K562 (cell line): ENCODE measurements at regions not wholly inside any gene's neighbourhood (a gene's known extent, or its start where the extent isn't known, plus 50 kb on each side); places are given as distances from the start of the nearest gene placed in this dataset.

Experiments used
- ATAC-seq: fragments of 200-7000 bp; cut with Tn5 transposase; 3 replicates; pipeline ENCODE4 v1.9.1; 2020; ENCODE audit warnings: moderate library complexity
- BruUV-seq: library from RNA; stranded (reverse); fragments of 400-500 nt; replicated peaks from 2 replicates; lab custom pipeline; 2021; lab: Mats Ljungman, UMichigan
- CTCF ChIA-PET: fragments of 300-600 bp; formaldehyde crosslinking; extraction: SDS; loops from one replicate; lab custom pipeline; 2021; ENCODE audit warnings: low intra/inter-chr PET ratio; lab: Yijun Ruan, JAX
- POLR2A ChIA-PET: fragments of 300-600, 350-650 bp; sonication (Branson Sonifier 250); formaldehyde crosslinking; extraction: SDS; loops from one replicate; lab custom pipeline; 2021; ENCODE audit warnings: antibody characterized with exemption, inconsistent platforms; lab: Yijun Ruan, JAX
- DNase-seq, 4 experiments: peaks; one replicate each; pipeline versions ENCODE4 v3.0.0 to v3.0.0-alpha.2; 2011 to 2018; ENCODE audit warnings: low spot score in 3 of 4, mixed read lengths in 3 of 4; ENCODE audit errors: extremely low read depth in 1 of 4
- FAIRE-seq: peaks from 2 replicates; lab custom pipeline; 2011; peaks lifted over from hg19 to GRCh38; lab: Jason Lieb, UNC
- H2AFZ ChIP-seq: 2 replicates; pipeline ENCODE4 v1.6.0; 2011; ENCODE audit warnings: low read depth, low read length, control low read depth, inconsistent platforms
- H3K27ac ChIP-seq: fragments of 200-600 bp; 3 replicates; pipeline ENCODE4 v1.8.0; 2011; ENCODE audit warnings: low read depth, mild to moderate bottlenecking, control low read depth, inconsistent platforms, low read length, moderate library complexity, mixed read lengths; ENCODE audit errors: extremely low read depth
- H3K27me3 ChIP-seq, 2 experiments: fragments of 300-600 bp in 1 of 2; 2 replicates in 1 of 2; 3 replicates in 1 of 2; pipeline versions ENCODE4 v1.6.0 to v1.8.0; 2011; ENCODE audit warnings: inconsistent platforms in 2 of 2, low read length in 2 of 2, mild to moderate bottlenecking in 1 of 2, mixed read lengths in 1 of 2, moderate library complexity in 1 of 2; ENCODE audit not compliant: control insufficient read depth in 2 of 2, insufficient read depth in 2 of 2
- H3K36me3 ChIP-seq: fragments of 300-600 bp; 3 replicates; pipeline ENCODE4 v1.8.0; 2011; ENCODE audit warnings: mild to moderate bottlenecking, low read length, inconsistent platforms; ENCODE audit not compliant: control insufficient read depth, insufficient read depth
- H3K4me1 ChIP-seq, 2 experiments: fragments of 200-600 bp in 1 of 2; replicated peaks in 1 of 2; 2 replicates in 1 of 2; 3 replicates in 1 of 2; pipeline versions ENCODE4 v1.5.1 to v1.8.0; 2011; ENCODE audit warnings: inconsistent platforms in 2 of 2, low read length in 2 of 2, mild to moderate bottlenecking in 1 of 2, mixed read lengths in 1 of 2, moderate library complexity in 1 of 2; ENCODE audit not compliant: control insufficient read depth in 2 of 2, insufficient read depth in 2 of 2
- H3K4me2 ChIP-seq: 2 replicates; pipeline ENCODE4 v1.6.1; 2011; ENCODE audit warnings: low read length, control low read depth, inconsistent platforms, mixed read lengths; ENCODE audit not compliant: insufficient read depth
- H3K4me3 ChIP-seq: fragments of 200-600 bp; sonication (generic), shearing (Covaris generic); 2 replicates; pipeline ENCODE4 v1.5.1; 2016; ENCODE audit warnings: control low read depth, inconsistent platforms
- H3K79me2 ChIP-seq: fragments of 200-600 bp; 3 replicates; pipeline ENCODE4 v1.8.0; 2011; ENCODE audit warnings: low read length, inconsistent platforms; ENCODE audit not compliant: control insufficient read depth, insufficient read depth
- H3K9ac ChIP-seq, 2 experiments: 2 replicates each; pipeline versions ENCODE4 v1.6.0 to v1.6.1; 2011; ENCODE audit warnings: low read depth in 2 of 2, low read length in 2 of 2, control low read depth in 1 of 2, inconsistent platforms in 1 of 2, mild to moderate bottlenecking in 1 of 2, mixed read lengths in 1 of 2; ENCODE audit not compliant: insufficient read depth in 1 of 2
- H3K9me1 ChIP-seq: one replicate; pipeline ENCODE4 v1.6.0; 2011; ENCODE audit warnings: inconsistent platforms, mild to moderate bottlenecking, low read length, moderate library complexity; ENCODE audit not compliant: control insufficient read depth, insufficient read depth
- H3K9me3 ChIP-seq: replicated peaks from 2 replicates; pipeline ENCODE4 v1.5.1; 2011; ENCODE audit warnings: low read depth, low read length, inconsistent platforms; ENCODE audit not compliant: control insufficient read depth, insufficient read depth
- H4K20me1 ChIP-seq: replicated peaks from 2 replicates; pipeline ENCODE4 v1.6.1; 2011; ENCODE audit warnings: low read length, inconsistent platforms, mixed read lengths; ENCODE audit not compliant: control insufficient read depth, insufficient read depth
- BRD4 ChIP-seq: fragments of 200-600 bp; sonication (generic); IDR thresholded peaks from 2 replicates; pipeline ENCODE4 v1.6.1; 2017; ENCODE audit warnings: inconsistent platforms
- C11orf30 ChIP-seq: fragments of 450-650 bp; IDR thresholded peaks from 2 replicates; pipeline ENCODE4 v1.6.1; 2016; ENCODE audit warnings: low read depth, mild to moderate bottlenecking
- HNRNPH1 ChIP-seq: fragments of 200-400 bp; formaldehyde crosslinking; optimal IDR thresholded peaks from 2 replicates; pipeline ENCODE3; 2017; ENCODE audit warnings: low read depth, mild to moderate bottlenecking, low read length, moderate library complexity
- HSF4 ChIP-seq: fragments of 250-450 bp; sonication (Bioruptor Pico); IDR thresholded peaks from 2 replicates; pipeline ENCODE4 v2.1.2; 2022; ENCODE audit warnings: mild to moderate bottlenecking, moderate library complexity, borderline replicate concordance
- MAFF ChIP-seq: IDR thresholded peaks from 2 replicates; pipeline ENCODE4 v1.6.1; 2012; ENCODE audit warnings: low read length, improper control_type of control experiment
- MAFG ChIP-seq: fragments of 450-650 bp; conservative IDR thresholded peaks from 2 replicates; pipeline ENCODE4 v1.6.1; 2016; ENCODE audit warnings: missing genetic modification characterization, missing compliant biosample characterization
- MAFK ChIP-seq: IDR thresholded peaks from 2 replicates; pipeline ENCODE4 v1.6.1; 2011; ENCODE audit warnings: low read length, improper control_type of control experiment
- POLR3A ChIP-seq: IDR thresholded peaks from 2 replicates; pipeline ENCODE4 v1.6.1; 2011; ENCODE audit warnings: borderline replicate concordance, mild to moderate bottlenecking, moderate library complexity; ENCODE audit not compliant: insufficient read length, insufficient read depth; ENCODE audit errors: extremely low read depth
- PTBP1 ChIP-seq: fragments of 200-400 bp; formaldehyde crosslinking; IDR thresholded peaks from 2 replicates; pipeline ENCODE4 v1.6.1; 2017; ENCODE audit warnings: low read depth, low read length
- ZBTB43 ChIP-seq: sonication (generic); formaldehyde crosslinking; IDR thresholded peaks from 2 replicates; pipeline ENCODE4 v1.8.0; 2023; ENCODE audit warnings: mild to moderate bottlenecking, missing genetic modification reagents
- ZNF316 ChIP-seq: fragments of 450-650 bp; IDR thresholded peaks from 2 replicates; pipeline ENCODE4 v1.6.1; 2016
- WGBS: fragments of 100-300 bp; shearing (Covaris generic); methylation state at CpG from one replicate; pipeline ENCODE4 v1.1.6; 2016; ENCODE audit warnings: low coverage, mixed read lengths; ENCODE audit not compliant: insufficient coverage; ENCODE audit errors: missing lambda C conversion rate; 5-methylcytosine and 5-hydroxymethylcytosine counted together
- in situ Hi-C: fragments of 300-500 bp; cut with MboI; formaldehyde crosslinking; loops from 4 replicates; pipeline ENCODE4 v1.15.0; 2018; ENCODE audit warnings: inconsistent platforms, mixed read lengths
- intact Hi-C: fragments of 100-400 bp; cut with micrococcal nuclease; formaldehyde crosslinking; loops from 2 replicates; pipeline ENCODE4 v1.14.2; 2022

- CTCF ChIA-PET, result no interaction called here
- DNase-seq (no peak), FAIRE-seq (no peak), ATAC-seq (no peak)
- Histone ChIP-seq H3K27ac (no peak overlapping the region), H2AFZ (no peak overlapping the region), H4K20me1 (no peaks in the 10 kb centered on the region), H3K9me1 (no peaks in the 10 kb centered on the region), H3K27me3 (no peaks in the 10 kb centered on the region), H3K9me3 (no peaks in the 10 kb centered on the region), H3K4me2 (no peak overlapping the region), H3K9ac (no peak overlapping the region), H3K79me2 (no peaks in the 10 kb centered on the region), H3K36me3 (no peaks in the 10 kb centered on the region), H3K4me1 (no peaks in the 10 kb centered on the region), H3K4me3 (no peak overlapping the region)
- no TSS peak for BruUV-seq
- TF ChIP-seq ZNF316, result peak; percentile 84
- TF ChIP-seq BRD4, result no peak
- peak; percentile 77 for TF ChIP-seq MAFF
- TF ChIP-seq MAFK, result peak; percentile 66
- peak; percentile 73 for TF ChIP-seq MAFG (tag)
- no peak for TF ChIP-seq POLR3A
- peak; percentile 65 for TF ChIP-seq C11orf30
- intact Hi-C loops, result no loop called here
- WGBS, result 0% methylated on average over 1 of the region's 1 CpG
- in situ Hi-C loops, result no loop called here
- POLR2A ChIA-PET, result interaction anchor here (0.6 to 0.8 kb wide), 3 partner anchors 30 to 162 kb away, joined by 3 read pairs; no protein-coding TSS in a partner anchor
Observed at GRCh38 chr1:115401676-115402075, 63.6 kb upstream of the NGF start.

GRCh38 chr1:115400891-115401290 lies 62.8 kb upstream of the NGF start:
- Histone ChIP-seq H3K4me3 (no peak overlapping the region), H3K36me3 (no peaks in the 10 kb centered on the region), H3K27me3 (no peaks in the 10 kb centered on the region), H3K9ac (no peak overlapping the region), H2AFZ (no peak overlapping the region), H3K27ac (no peak overlapping the region), H3K9me1 (no peaks in the 10 kb centered on the region), H3K4me2 (no peak overlapping the region), H3K79me2 (no peaks in the 10 kb centered on the region), H3K9me3 (no peaks in the 10 kb centered on the region), H4K20me1 (no peaks in the 10 kb centered on the region), H3K4me1 (no peaks in the 10 kb centered on the region)
- no peak for DNase-seq
- ChIA-PET POLR2A (interaction anchor here (0.8 kb wide), 1 partner anchor 31 kb away, joined by 3 read pairs; no protein-coding TSS in a partner anchor), CTCF (no interaction called here)
- intact Hi-C loops (no loop called here), in situ Hi-C loops (no loop called here)
- no peak for FAIRE-seq
- no peak for ATAC-seq
- WGBS, result 7% methylated on average over 1 of the region's 1 CpG
- BruUV-seq, result no TSS peak
- no peak for TF ChIP-seq ZBTB43 (CRISPR knock-in tag)
- no peak for TF ChIP-seq HNRNPH1
- no peak for TF ChIP-seq HSF4 (CRISPR knock-in tag)
- no peak for TF ChIP-seq PTBP1
